ENCODE measurements at regions not wholly inside any gene's neighbourhood (a gene's known extent, or its start where the extent isn't known, plus 50 kb on each side); places are given as distances from the start of the nearest gene placed in this dataset.

DNA sequence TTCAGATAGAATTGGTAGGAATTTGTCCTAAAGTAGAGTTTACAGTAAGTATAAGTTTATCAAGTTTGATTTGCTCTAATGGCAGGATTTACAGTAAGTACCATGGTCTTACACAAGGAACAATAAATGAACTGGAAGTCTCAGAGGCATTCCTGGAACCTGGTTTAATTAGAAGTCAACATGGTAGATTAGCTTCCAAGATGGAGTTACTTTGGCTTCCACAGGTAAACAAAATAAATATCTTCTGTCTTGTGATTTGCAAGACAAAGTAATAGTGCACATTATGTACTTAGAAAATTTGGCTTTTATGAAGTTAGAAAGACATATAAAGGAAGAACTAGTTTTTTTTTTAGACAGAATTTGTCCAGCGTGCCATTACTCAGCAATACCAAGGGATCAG lies 190.7 kb downstream of the GLUD2 start:
- no peaks in the 10 kb centered on the region for H4K20me1 ChIP-seq (ENCODE audit: insufficient read depth, low read length)
- no peaks in the 10 kb centered on the region for H3K9me3 ChIP-seq (ENCODE audit: low read depth, low read length)
- H3K4me2 ChIP-seq (ENCODE audit: insufficient read depth, low read length), result no peak overlapping the region
- H3K27ac ChIP-seq (ENCODE audit: low read depth, low read length), result no peak overlapping the region
- no peaks in the 10 kb centered on the region for H3K79me2 ChIP-seq (ENCODE audit: insufficient read depth, low read length)
- H3K36me3 ChIP-seq (ENCODE audit: insufficient read depth, low read length), result no peaks in the 10 kb centered on the region
- no peak overlapping the region for H2AFZ ChIP-seq (ENCODE audit: low read length)
- TF ChIP-seq, protein P1, sequence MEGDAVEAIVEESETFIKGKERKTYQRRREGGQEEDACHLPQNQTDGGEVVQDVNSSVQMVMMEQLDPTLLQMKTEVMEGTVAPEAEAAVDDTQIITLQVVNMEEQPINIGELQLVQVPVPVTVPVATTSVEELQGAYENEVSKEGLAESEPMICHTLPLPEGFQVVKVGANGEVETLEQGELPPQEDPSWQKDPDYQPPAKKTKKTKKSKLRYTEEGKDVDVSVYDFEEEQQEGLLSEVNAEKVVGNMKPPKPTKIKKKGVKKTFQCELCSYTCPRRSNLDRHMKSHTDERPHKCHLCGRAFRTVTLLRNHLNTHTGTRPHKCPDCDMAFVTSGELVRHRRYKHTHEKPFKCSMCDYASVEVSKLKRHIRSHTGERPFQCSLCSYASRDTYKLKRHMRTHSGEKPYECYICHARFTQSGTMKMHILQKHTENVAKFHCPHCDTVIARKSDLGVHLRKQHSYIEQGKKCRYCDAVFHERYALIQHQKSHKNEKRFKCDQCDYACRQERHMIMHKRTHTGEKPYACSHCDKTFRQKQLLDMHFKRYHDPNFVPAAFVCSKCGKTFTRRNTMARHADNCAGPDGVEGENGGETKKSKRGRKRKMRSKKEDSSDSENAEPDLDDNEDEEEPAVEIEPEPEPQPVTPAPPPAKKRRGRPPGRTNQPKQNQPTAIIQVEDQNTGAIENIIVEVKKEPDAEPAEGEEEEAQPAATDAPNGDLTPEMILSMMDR (IDR thresholded peaks at IDR 0.05; ENCODE audit: extremely low read depth, low read depth, low read length), result no peak
- H3K27me3 ChIP-seq (ENCODE audit: insufficient read depth, low read length), result no peaks in the 10 kb centered on the region
- H3K4me1 ChIP-seq (ENCODE audit: insufficient read depth, low read length), result no peaks in the 10 kb centered on the region
- DNase-seq (ENCODE audit: insufficient read length, low spot score, missing footprints), result no peak
- H3K4me3 ChIP-seq (ENCODE audit: insufficient read depth, low read length), result no peak overlapping the region

DNA sequence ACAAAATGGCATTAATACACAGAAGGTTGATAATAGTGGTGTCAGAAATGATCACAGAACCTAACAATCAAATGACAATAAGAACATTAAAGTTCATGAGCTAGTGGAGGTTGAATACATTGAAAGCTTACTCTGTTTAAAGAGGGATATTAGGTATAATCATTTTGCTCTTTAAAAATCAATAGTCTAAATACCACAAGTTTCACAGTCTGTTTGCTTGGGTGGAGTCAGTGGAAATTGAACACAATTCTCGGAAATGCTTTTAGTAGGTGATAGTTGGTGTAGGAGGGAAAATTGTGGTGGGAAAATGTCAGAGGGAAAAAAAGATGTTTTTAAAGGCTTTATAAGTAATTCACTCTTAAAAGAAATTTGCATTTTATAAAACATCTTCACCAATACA lies 197.1 kb downstream of the GLUD2 start:
- Histone ChIP-seq H3K36me3 (ENCODE audit: insufficient read depth, low read length) (no peaks in the 10 kb centered on the region), H3K9me3 (ENCODE audit: low read depth, low read length) (no peaks in the 10 kb centered on the region), H3K4me3 (ENCODE audit: insufficient read depth, low read length) (no peak overlapping the region), H3K27me3 (ENCODE audit: insufficient read depth, low read length) (no peaks in the 10 kb centered on the region), H3K27ac (ENCODE audit: low read depth, low read length) (no peak overlapping the region), H4K20me1 (ENCODE audit: insufficient read depth, low read length) (no peaks in the 10 kb centered on the region), H2AFZ (ENCODE audit: low read length) (no peak overlapping the region), H3K79me2 (ENCODE audit: insufficient read depth, low read length) (no peaks in the 10 kb centered on the region), H3K4me1 (ENCODE audit: insufficient read depth, low read length) (no peaks in the 10 kb centered on the region), H3K4me2 (ENCODE audit: insufficient read depth, low read length) (no peak overlapping the region)
- DNase-seq (ENCODE audit: insufficient read length, low spot score, missing footprints), result no peak
- TF ChIP-seq, protein P1 (IDR thresholded peaks at IDR 0.05; ENCODE audit: extremely low read depth, low read depth, low read length), result no peak

DNA sequence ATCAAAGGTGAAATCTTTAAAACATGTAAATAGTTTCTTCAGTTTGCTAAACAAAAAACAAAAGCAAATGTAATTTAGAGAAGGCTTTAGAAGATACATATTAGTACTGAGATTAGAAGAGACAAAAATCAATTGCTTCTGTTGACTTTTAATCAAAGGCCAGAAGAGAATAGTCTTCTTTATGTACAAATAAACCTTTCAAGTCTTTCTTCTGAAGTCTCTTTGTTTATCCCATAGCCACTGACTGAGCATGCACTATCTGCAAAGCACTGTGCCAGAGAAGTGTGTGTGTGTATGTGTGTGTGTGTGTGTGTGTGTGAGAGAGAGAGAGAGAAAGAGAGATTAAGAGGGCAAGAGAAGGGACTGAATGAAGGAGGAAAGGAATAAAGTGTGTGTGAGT lies 198.4 kb downstream of the GLUD2 start:
- TF ChIP-seq, protein P1 (IDR thresholded peaks at IDR 0.05; ENCODE audit: extremely low read depth, low read depth, low read length), result no peak
- no peak for DNase-seq (ENCODE audit: insufficient read length, low spot score, missing footprints)
- no peaks in the 10 kb centered on the region for H4K20me1 ChIP-seq (ENCODE audit: insufficient read depth, low read length)

DNA sequence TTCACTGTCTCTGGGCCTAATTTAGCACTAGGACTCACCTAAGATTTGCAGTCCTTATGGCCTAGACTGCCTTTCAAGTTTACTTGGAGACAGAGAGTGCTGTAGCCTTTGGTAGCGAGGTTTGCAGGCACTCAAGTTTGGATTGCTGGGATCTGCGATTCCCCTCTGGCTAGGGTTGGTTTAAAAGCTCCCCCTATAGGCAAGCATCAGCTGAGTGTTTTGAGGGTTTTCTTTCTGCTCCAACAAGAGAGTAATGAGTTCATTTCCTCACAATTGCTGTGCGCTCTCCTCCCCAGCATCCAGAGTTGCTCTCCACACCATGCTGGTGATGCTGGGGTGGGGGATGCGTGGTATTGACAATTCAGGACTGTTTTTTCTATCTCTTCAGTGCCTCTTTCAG lies 206.9 kb downstream of the GLUD2 start:
- H3K4me3 ChIP-seq (ENCODE audit: insufficient read depth, low read length), result no peak overlapping the region
- no peak overlapping the region for H3K27ac ChIP-seq (ENCODE audit: low read depth, low read length)
- no peak overlapping the region for H2AFZ ChIP-seq (ENCODE audit: low read length)
- H3K27me3 ChIP-seq (ENCODE audit: insufficient read depth, low read length), result no peaks in the 10 kb centered on the region
- DNase-seq (ENCODE audit: insufficient read length, low spot score, missing footprints), result no peak
- no peaks in the 10 kb centered on the region for H3K4me1 ChIP-seq (ENCODE audit: insufficient read depth, low read length)
- H4K20me1 ChIP-seq (ENCODE audit: insufficient read depth, low read length), result no peaks in the 10 kb centered on the region
- TF ChIP-seq, protein P1 (IDR thresholded peaks at IDR 0.05; ENCODE audit: extremely low read depth, low read depth, low read length), result no peak
- H3K4me2 ChIP-seq (ENCODE audit: insufficient read depth, low read length), result no peak overlapping the region
- H3K79me2 ChIP-seq (ENCODE audit: insufficient read depth, low read length), result no peaks in the 10 kb centered on the region
- H3K9me3 ChIP-seq (ENCODE audit: low read depth, low read length), result peaks cover 6% of the 10 kb centered on the region
- H3K36me3 ChIP-seq (ENCODE audit: insufficient read depth, low read length), result no peaks in the 10 kb centered on the region

More for the DNA sequence above, 198.4 kb downstream of the GLUD2 start:
- H2AFZ ChIP-seq (ENCODE audit: low read length), result no peak overlapping the region
- no peaks in the 10 kb centered on the region for H3K79me2 ChIP-seq (ENCODE audit: insufficient read depth, low read length)
- H3K27ac ChIP-seq (ENCODE audit: low read depth, low read length), result no peak overlapping the region
- H3K27me3 ChIP-seq (ENCODE audit: insufficient read depth, low read length), result no peaks in the 10 kb centered on the region
- no peak overlapping the region for H3K4me3 ChIP-seq (ENCODE audit: insufficient read depth, low read length)
- no peak overlapping the region for H3K4me2 ChIP-seq (ENCODE audit: insufficient read depth, low read length)
- no peaks in the 10 kb centered on the region for H3K9me3 ChIP-seq (ENCODE audit: low read depth, low read length)
- H3K4me1 ChIP-seq (ENCODE audit: insufficient read depth, low read length), result no peaks in the 10 kb centered on the region
- no peaks in the 10 kb centered on the region for H3K36me3 ChIP-seq (ENCODE audit: insufficient read depth, low read length)

All from osteoblast (primary cell).